PC-3 (cell line): ENCODE measurements at regions not wholly inside any gene's neighbourhood (a gene's known extent, or its start where the extent isn't known, plus 50 kb on each side); places are given as distances from the start of the nearest gene placed in this dataset.

Experiments used
- ATAC-seq: fragments of 200-7000 bp; cut with Tn5 transposase; 2 replicates; pipeline ENCODE4 v1.9.1; 2020; ENCODE audit warnings: mild to moderate bottlenecking, moderate library complexity
- BruUV-seq: library from RNA; stranded (reverse); fragments of 400-500 nt; replicated peaks from 2 replicates; lab custom pipeline; 2021; lab: Mats Ljungman, UMichigan
- CTCF ChIA-PET: fragments of 300-600 bp; sonication (Branson Sonifier 250); formaldehyde crosslinking; loops from one replicate; lab custom pipeline; 2022; ENCODE audit warnings: antibody characterized with exemption; lab: Charles Lee
- POLR2A ChIA-PET: fragments of 300-600 bp; sonication (Branson Sonifier 250); formaldehyde crosslinking; loops from one replicate; lab custom pipeline; 2022; ENCODE audit warnings: antibody characterized with exemption; ENCODE audit not compliant: unreplicated experiment; lab: Charles Lee
- DNase-seq: peaks from one replicate; pipeline ENCODE4 v3.0.0-alpha.2; 2015
- H2AFZ ChIP-seq: fragments of 300-600 bp; sonication (generic); 2 replicates; pipeline ENCODE4 v1.6.0; 2016; ENCODE audit warnings: antibody characterized with exemption, low read length
- H3F3A ChIP-seq: fragments of 300-600 bp; sonication (generic); one replicate; pipeline ENCODE4 v1.6.0; 2017; ENCODE audit warnings: antibody characterized with exemption, low read length, control low read depth, mild to moderate bottlenecking; ENCODE audit not compliant: unreplicated experiment
- H3K27ac ChIP-seq: fragments of 300-600 bp; sonication (generic); 2 replicates; pipeline ENCODE4 v1.5.1; 2016; ENCODE audit warnings: mild to moderate bottlenecking, low read length
- H3K27me3 ChIP-seq: fragments of 300-600 bp; sonication (generic); 2 replicates; pipeline ENCODE4 v1.6.1; 2016; ENCODE audit warnings: low read length, mixed read lengths
- H3K36me3 ChIP-seq: fragments of 300-600 bp; sonication (generic); 2 replicates; pipeline ENCODE4 v1.6.1; 2016; ENCODE audit warnings: low read depth, mixed run types, low read length, mixed read lengths
- H3K4me1 ChIP-seq: fragments of 300-600 bp; sonication (generic); 2 replicates; pipeline ENCODE4 v1.5.1; 2016; ENCODE audit warnings: low read length; ENCODE audit not compliant: insufficient read depth
- H3K4me2 ChIP-seq: fragments of 300-600 bp; sonication (generic); 2 replicates; pipeline ENCODE4 v1.6.0; 2016; ENCODE audit warnings: low read length
- H3K4me3 ChIP-seq: fragments of 300-600 bp; sonication (generic); 2 replicates; pipeline ENCODE4 v1.5.1; 2016; ENCODE audit warnings: mild to moderate bottlenecking, low read length, mixed read lengths
- H3K79me2 ChIP-seq: fragments of 300-600 bp; sonication (generic); 2 replicates; pipeline ENCODE4 v1.6.1; 2017; ENCODE audit warnings: low read length, mixed read lengths
- H3K9ac ChIP-seq: fragments of 300-600 bp; sonication (generic); 2 replicates; pipeline ENCODE4 v1.6.0; 2016; ENCODE audit warnings: mild to moderate bottlenecking, low read length
- H3K9me2 ChIP-seq: fragments of 300-600 bp; sonication (generic); replicated peaks from 2 replicates; pipeline ENCODE4 v1.6.1; 2016; ENCODE audit warnings: mixed run types, low read length, mixed read lengths
- H3K9me3 ChIP-seq: fragments of 300-600 bp; sonication (generic); 2 replicates; pipeline ENCODE4 v1.6.1; 2016; ENCODE audit warnings: low read length, mixed read lengths
- H4K20me1 ChIP-seq: fragments of 300-600 bp; sonication (generic); 2 replicates; pipeline ENCODE4 v1.6.1; 2016; ENCODE audit warnings: low read length, mixed read lengths
- EZH2 ChIP-seq: fragments of 300-600 bp; sonication (generic); IDR thresholded peaks from one replicate; pipeline ENCODE4 v1.6.1; 2017; ENCODE audit warnings: antibody characterized with exemption, mild to moderate bottlenecking, low read length; ENCODE audit not compliant: unreplicated experiment
- EZH2phosphoT487 ChIP-seq: fragments of 300-600 bp; sonication (generic); IDR thresholded peaks from 2 replicates; pipeline ENCODE4 v1.6.1; 2018; ENCODE audit warnings: mild to moderate bottlenecking, antibody characterized with exemption, low read length, borderline replicate concordance
- intact Hi-C: fragments of 100-400 bp; cut with micrococcal nuclease; formaldehyde crosslinking; loops from 2 replicates; pipeline ENCODE4 v1.9.0; 2023
- TF ChIP-seq, protein P1 (sequence below): fragments of 300-600 bp; sonication (generic); conservative IDR thresholded peaks from 2 replicates; pipeline ENCODE4 v1.5.1; 2017; ENCODE audit warnings: antibody characterized with exemption, low read depth, mild to moderate bottlenecking, low read length

DNA sequence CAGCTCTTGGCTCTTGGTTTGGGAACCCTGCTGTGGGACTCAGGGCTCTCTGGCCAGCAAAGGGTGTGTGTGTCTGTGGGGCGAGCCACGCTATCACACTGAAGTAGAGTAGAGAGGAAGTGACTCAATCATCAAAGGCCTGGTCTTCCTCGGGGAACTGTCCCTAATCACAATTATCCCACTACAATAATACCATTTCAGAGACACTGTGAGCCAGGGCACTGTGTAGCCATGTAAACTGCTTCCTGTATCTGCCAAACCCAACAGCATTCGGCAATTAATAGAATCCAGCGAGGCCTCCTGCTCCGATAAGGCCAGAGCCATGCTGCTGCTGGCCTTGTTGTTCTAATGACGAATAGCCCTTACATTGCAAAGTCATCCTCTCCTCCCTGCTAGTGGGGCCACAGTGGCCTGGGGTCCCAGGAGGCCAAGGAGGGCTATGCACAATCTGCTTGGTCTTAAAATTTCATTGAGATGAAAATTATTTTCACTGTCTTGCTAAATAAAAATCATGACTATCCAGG is 49.8 kb upstream of the LMO2 start:
- Histone ChIP-seq H3K27ac (no peak overlapping the region), H3K9me2 (no peaks in the 10 kb centered on the region), H3K27me3 (no peaks in the 10 kb centered on the region), H3K4me1 (peaks cover 10% of the 10 kb centered on the region; the same call in 1 of the 2 replicates), H2AFZ (no peak overlapping the region; the same call in 1 of the 2 replicates), H4K20me1 (no peaks in the 10 kb centered on the region), H3F3A (no peaks in the 10 kb centered on the region), H3K4me3 (no peak overlapping the region), H3K9me3 (no peaks in the 10 kb centered on the region), H3K9ac (no peak overlapping the region), H3K36me3 (no peaks in the 10 kb centered on the region), H3K4me2 (no peak overlapping the region), H3K79me2 (no peaks in the 10 kb centered on the region)
- ChIA-PET POLR2A (no interaction called here), CTCF (interaction anchor here (0.6 kb wide), 1 partner anchor 199 kb away, joined by 17 read pairs; no protein-coding TSS in a partner anchor)
- intact Hi-C loops, result no loop called here
- DNase-seq (no peak), ATAC-seq (peak; percentile 53; the same call in 1 of the 2 replicates)
- no TSS peak for BruUV-seq
- no peak for TF ChIP-seq EZH2phosphoT487
- TF ChIP-seq, protein P1, sequence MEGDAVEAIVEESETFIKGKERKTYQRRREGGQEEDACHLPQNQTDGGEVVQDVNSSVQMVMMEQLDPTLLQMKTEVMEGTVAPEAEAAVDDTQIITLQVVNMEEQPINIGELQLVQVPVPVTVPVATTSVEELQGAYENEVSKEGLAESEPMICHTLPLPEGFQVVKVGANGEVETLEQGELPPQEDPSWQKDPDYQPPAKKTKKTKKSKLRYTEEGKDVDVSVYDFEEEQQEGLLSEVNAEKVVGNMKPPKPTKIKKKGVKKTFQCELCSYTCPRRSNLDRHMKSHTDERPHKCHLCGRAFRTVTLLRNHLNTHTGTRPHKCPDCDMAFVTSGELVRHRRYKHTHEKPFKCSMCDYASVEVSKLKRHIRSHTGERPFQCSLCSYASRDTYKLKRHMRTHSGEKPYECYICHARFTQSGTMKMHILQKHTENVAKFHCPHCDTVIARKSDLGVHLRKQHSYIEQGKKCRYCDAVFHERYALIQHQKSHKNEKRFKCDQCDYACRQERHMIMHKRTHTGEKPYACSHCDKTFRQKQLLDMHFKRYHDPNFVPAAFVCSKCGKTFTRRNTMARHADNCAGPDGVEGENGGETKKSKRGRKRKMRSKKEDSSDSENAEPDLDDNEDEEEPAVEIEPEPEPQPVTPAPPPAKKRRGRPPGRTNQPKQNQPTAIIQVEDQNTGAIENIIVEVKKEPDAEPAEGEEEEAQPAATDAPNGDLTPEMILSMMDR, result no peak
- no peak for TF ChIP-seq EZH2
